ENCODE measurements at regions not wholly inside any gene's neighbourhood (a gene's known extent, or its start where the extent isn't known, plus 50 kb on each side); places are given as distances from the start of the nearest gene placed in this dataset.
"Not testable (repeated sequence)": the region's sequence is repeated elsewhere in the genome, so short reads cannot be mapped to it uniquely, and the experiment has no call there.

GRCh38 chr18:25534401-25534800, 182.4 kb upstream of the ZNF521 start:
- in situ Hi-C loops (cut with HindIII; ENCODE audit: low sequenced_read_pairs), result no loop called here
- DNase-seq (ENCODE audit: low spot score), result no peak

- no peak for DNase-seq (ENCODE audit: low spot score)
- in situ Hi-C loops (cut with HindIII; ENCODE audit: low sequenced_read_pairs), result no loop called here
These were observed 181.3 kb upstream of the ZNF521 start for GRCh38 chr18:25533218-25533617.

GRCh38 chr18:25531207-25531606, 179.2 kb upstream of the ZNF521 start:
- in situ Hi-C loops (cut with HindIII; ENCODE audit: low sequenced_read_pairs), result no loop called here
- no peak for DNase-seq (ENCODE audit: low spot score)

- DNase-seq (ENCODE audit: low spot score); in situ Hi-C loops (cut with HindIII; ENCODE audit: low sequenced_read_pairs): not testable (repeated sequence)
These were observed 173.8 kb upstream of the ZNF521 start for GRCh38 chr18:25525789-25526188.

GRCh38 chr18:25518716-25519053, 166.7 kb upstream of the ZNF521 start:
- DNase-seq (ENCODE audit: low spot score), result no peak
- in situ Hi-C loops (cut with HindIII; ENCODE audit: low sequenced_read_pairs), result no loop called here

- no peak for DNase-seq (ENCODE audit: low spot score)
- in situ Hi-C loops (cut with HindIII; ENCODE audit: low sequenced_read_pairs), result no loop called here
These were observed 166.1 kb upstream of the ZNF521 start for GRCh38 chr18:25517881-25518715.

GRCh38 chr18:25516747-25517498, 165.0 kb upstream of the ZNF521 start:
- DNase-seq (ENCODE audit: low spot score), result no peak
- in situ Hi-C loops (cut with HindIII; ENCODE audit: low sequenced_read_pairs), result no loop called here

- in situ Hi-C loops (cut with HindIII; ENCODE audit: low sequenced_read_pairs), result no loop called here
- DNase-seq (ENCODE audit: low spot score), result no peak
These were observed 164.2 kb upstream of the ZNF521 start for GRCh38 chr18:25516121-25516520.

GRCh38 chr18:25510096-25510495, 158.1 kb upstream of the ZNF521 start:
- in situ Hi-C loops (cut with HindIII; ENCODE audit: low sequenced_read_pairs), result no loop called here
- DNase-seq (ENCODE audit: low spot score), result no peak

- peak; percentile 90 for DNase-seq (ENCODE audit: low spot score)
These were observed 151.7 kb upstream of the ZNF521 start for GRCh38 chr18:25503567-25504081.

GRCh38 chr18:25497151-25497794, 145.3 kb upstream of the ZNF521 start:
- in situ Hi-C loops (cut with HindIII; ENCODE audit: low sequenced_read_pairs), result no loop called here
- no peak for DNase-seq (ENCODE audit: low spot score)

More at GRCh38 chr18:25503567-25504081, 151.7 kb upstream of the ZNF521 start:
- in situ Hi-C loops (cut with HindIII; ENCODE audit: low sequenced_read_pairs), result no loop called here

- DNase-seq (ENCODE audit: low spot score), result no peak
- in situ Hi-C loops (cut with HindIII; ENCODE audit: low sequenced_read_pairs), result no loop called here
These were observed 144.6 kb upstream of the ZNF521 start for GRCh38 chr18:25496544-25496943.

GRCh38 chr18:25495606-25496005, 143.6 kb upstream of the ZNF521 start:
- no peak for DNase-seq (ENCODE audit: low spot score)
- in situ Hi-C loops (cut with HindIII; ENCODE audit: low sequenced_read_pairs), result no loop called here

- DNase-seq (ENCODE audit: low spot score), result no peak
- in situ Hi-C loops (cut with HindIII; ENCODE audit: low sequenced_read_pairs), result no loop called here
These were observed 142.9 kb upstream of the ZNF521 start for GRCh38 chr18:25494888-25495287.

- in situ Hi-C loops (cut with HindIII; ENCODE audit: low sequenced_read_pairs), result no loop called here
- no peak for DNase-seq (ENCODE audit: low spot score)
These were observed 141.4 kb upstream of the ZNF521 start for GRCh38 chr18:25493401-25493800.

- in situ Hi-C loops (cut with HindIII; ENCODE audit: low sequenced_read_pairs), result no loop called here
- no peak for DNase-seq (ENCODE audit: low spot score)
These were observed 138.3 kb upstream of the ZNF521 start for GRCh38 chr18:25490316-25490715.

GRCh38 chr18:25473008-25473407, 121.0 kb upstream of the ZNF521 start:
- no peak for DNase-seq (ENCODE audit: low spot score)
- in situ Hi-C loops (cut with HindIII; ENCODE audit: low sequenced_read_pairs), result no loop called here

- in situ Hi-C loops (cut with HindIII; ENCODE audit: low sequenced_read_pairs); DNase-seq (ENCODE audit: low spot score): not testable (repeated sequence)
These were observed 119.0 kb upstream of the ZNF521 start for GRCh38 chr18:25470756-25471524.

GRCh38 chr18:25470062-25470461, 118.1 kb upstream of the ZNF521 start:
- in situ Hi-C loops (cut with HindIII; ENCODE audit: low sequenced_read_pairs), result no loop called here
- DNase-seq (ENCODE audit: low spot score), result no peak

All from G401 (cell line).